Activated effector memory CD4-positive, alpha-beta T cell treated with Interleukin-2 at 50 U/mL for 16 hours (primary cell): ENCODE measurements at regions not wholly inside any gene's neighbourhood (a gene's known extent, or its start where the extent isn't known, plus 50 kb on each side); places are given as distances from the start of the nearest gene placed in this dataset.

Source experiments
- DNase-seq: peaks from one replicate; pipeline ENCODE4 v3.0.0-alpha.2; 2020

GRCh38 chr6:87847135-87847829, 145.2 kb upstream of the AKIRIN2 start:
- DNase-seq, result no peak

GRCh38 chr6:87846434-87846833, 144.4 kb upstream of the AKIRIN2 start:
- no peak for DNase-seq

GRCh38 chr6:87840324-87840723, 138.3 kb upstream of the AKIRIN2 start:
- DNase-seq, result no peak

- DNase-seq, result no peak
These were observed 135.8 kb upstream of the AKIRIN2 start for GRCh38 chr6:87837876-87838275.

GRCh38 chr6:87837444-87837843, 135.4 kb upstream of the AKIRIN2 start:
- no peak for DNase-seq

- DNase-seq, result no peak
These were observed 130.2 kb upstream of the AKIRIN2 start for GRCh38 chr6:87832025-87832825.

- DNase-seq, result no peak
These were observed 128.9 kb upstream of the AKIRIN2 start for GRCh38 chr6:87830907-87831306.

- DNase-seq, result no peak
These were observed 127.6 kb upstream of the AKIRIN2 start for GRCh38 chr6:87829622-87830121.

- no peak for DNase-seq
These were observed 126.0 kb upstream of the AKIRIN2 start for GRCh38 chr6:87828044-87828443.

- no peak for DNase-seq
These were observed 125.3 kb upstream of the AKIRIN2 start for GRCh38 chr6:87827346-87827745.

- no peak for DNase-seq
These were observed 124.4 kb upstream of the AKIRIN2 start for GRCh38 chr6:87826424-87826823.

- no peak for DNase-seq
These were observed 123.8 kb upstream of the AKIRIN2 start for GRCh38 chr6:87825821-87826221.

- DNase-seq, result no peak
These were observed 123.0 kb upstream of the AKIRIN2 start for GRCh38 chr6:87824958-87825491.

- DNase-seq, result no peak
These were observed 120.0 kb upstream of the AKIRIN2 start for GRCh38 chr6:87822011-87822410.

- DNase-seq, result no peak
These were observed 118.4 kb upstream of the AKIRIN2 start for GRCh38 chr6:87820343-87820984.

GRCh38 chr6:87817183-87817582, 115.2 kb upstream of the AKIRIN2 start:
- no peak for DNase-seq

- DNase-seq, result no peak
These were observed 113.4 kb upstream of the AKIRIN2 start for GRCh38 chr6:87815449-87815848.

- no peak for DNase-seq
These were observed 106.1 kb upstream of the AKIRIN2 start for GRCh38 chr6:87808005-87808757.

GRCh38 chr6:87807475-87807874, 105.4 kb upstream of the AKIRIN2 start:
- DNase-seq, result no peak

GRCh38 chr6:87806635-87807034, 104.6 kb upstream of the AKIRIN2 start:
- DNase-seq, result no peak

GRCh38 chr6:87806099-87806498, 104.1 kb upstream of the AKIRIN2 start:
- no peak for DNase-seq

- DNase-seq, result no peak
These were observed 101.8 kb upstream of the AKIRIN2 start for GRCh38 chr6:87803791-87804190.

GRCh38 chr6:87799651-87800050, 97.6 kb upstream of the AKIRIN2 start:
- DNase-seq, result no peak
